SH-SY5Y (cell line): ENCODE measurements at regions not wholly inside any gene's neighbourhood (a gene's known extent, or its start where the extent isn't known, plus 50 kb on each side); places are given as distances from the start of the nearest gene placed in this dataset.

ENCODE experiments used
- GATA2 ChIP-seq: IDR thresholded peaks from 2 replicates; pipeline ENCODE4 v1.6.1; 2011; ENCODE audit warnings: mild to moderate bottlenecking, low read depth, low read length
- GATA3 ChIP-seq: IDR thresholded peaks from 2 replicates; pipeline ENCODE4 v1.6.1; 2011; ENCODE audit warnings: low read depth, mild to moderate bottlenecking, low read length, moderate library complexity

DNA sequence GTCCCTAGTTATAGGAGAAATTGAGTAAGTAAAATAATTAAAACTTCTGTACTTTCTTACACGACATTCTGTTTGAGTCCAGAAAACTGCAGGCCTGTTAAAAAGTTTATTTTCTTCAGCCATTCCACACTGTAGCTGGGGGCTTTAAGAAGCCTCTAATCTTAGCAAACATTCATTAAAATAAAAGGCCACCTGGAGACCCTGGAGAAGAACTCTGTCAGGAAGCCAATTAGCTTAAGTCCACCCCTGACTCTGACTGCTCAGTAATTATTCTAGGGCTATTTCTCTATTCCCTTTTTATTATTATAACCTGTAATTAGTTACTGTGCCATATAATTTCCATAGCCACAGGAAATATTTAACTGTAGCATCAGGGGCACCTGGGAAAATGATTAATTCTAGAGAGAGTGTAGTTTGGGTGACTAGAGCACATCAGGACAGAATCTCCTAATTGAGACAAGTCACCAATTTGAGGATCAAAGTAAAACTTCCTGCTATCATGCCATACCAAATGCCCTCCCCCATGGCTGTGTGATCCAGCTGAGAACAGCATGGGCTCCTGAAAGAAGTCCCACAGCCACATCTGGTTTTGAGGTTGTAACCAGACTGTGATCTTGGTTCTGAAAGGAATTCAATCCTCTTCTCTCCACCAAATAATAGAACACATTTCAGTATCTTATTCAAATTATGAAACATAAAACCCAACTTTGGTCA is 1302.3 kb downstream of the XPNPEP1 start:
- no peak for TF ChIP-seq GATA3
- no peak for TF ChIP-seq GATA2

DNA sequence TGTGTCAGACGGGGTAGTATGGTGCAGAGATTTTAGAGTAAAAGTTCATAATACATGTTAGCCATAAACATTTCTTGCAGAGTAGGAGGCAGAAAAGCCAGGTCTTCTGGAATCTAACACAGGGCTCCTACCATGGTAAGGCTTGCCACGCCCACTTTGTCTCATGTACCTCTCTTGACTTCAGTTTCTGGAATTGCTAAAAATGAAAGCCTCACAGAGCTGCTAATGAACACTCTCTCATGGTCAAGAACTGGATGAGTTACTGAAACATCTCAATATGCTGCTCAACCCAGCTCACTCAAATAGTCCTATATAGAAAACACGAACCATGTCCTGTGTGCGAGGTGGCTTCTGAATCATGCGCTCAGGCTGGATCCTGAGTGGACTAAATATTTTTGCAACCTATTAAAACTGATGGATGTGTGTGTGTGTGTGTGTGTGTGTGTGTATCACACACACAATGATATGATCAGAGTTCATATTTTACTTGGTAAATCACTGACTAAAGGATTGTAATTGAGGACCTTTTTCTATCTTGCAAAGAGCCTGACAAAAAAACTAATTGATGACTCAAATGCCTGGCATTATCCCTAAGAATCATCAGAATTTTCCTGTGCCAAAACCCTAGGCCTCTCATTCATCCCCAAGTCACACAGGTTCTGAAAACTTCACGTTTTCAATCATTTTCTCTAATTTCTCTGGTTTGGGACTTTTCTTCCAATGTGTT is 1306.6 kb downstream of the XPNPEP1 start:
- TF ChIP-seq GATA2 (no peak), GATA3 (no peak)

DNA sequence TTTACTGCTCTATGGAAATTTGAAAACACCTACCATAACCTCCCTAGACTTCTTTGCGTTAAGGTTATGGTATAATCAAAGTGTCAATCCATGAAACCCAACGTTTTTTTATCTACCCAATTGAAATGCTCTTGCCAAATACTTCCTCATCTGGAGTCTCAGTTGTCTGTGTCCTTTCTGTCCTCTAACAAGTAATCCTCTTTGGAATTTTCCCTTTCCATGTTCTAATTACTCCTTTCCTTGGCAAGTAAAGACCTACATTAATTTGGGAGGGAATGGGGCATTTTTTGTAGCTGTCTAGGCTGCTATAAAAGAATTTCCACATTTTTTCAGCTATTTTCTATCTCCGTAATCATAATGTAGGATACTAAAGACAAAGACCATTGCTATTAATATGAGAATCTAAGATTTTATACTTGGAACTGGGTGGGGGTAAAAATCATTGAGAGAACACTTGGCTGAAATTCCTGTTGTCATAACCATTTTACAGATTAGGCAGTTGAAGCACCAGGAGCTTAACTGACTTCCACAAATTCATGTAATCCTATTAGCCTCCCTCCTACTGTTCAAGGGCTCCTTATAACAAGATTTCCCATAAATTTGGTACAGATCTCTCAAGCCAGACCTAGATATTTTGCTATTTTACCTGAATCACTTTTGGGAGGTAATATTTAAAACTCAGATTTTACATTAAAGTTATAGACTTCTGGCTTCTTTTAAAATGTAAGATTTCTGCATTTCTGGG is 1307.6 kb downstream of the XPNPEP1 start:
- no peak for TF ChIP-seq GATA2
- no peak for TF ChIP-seq GATA3

DNA sequence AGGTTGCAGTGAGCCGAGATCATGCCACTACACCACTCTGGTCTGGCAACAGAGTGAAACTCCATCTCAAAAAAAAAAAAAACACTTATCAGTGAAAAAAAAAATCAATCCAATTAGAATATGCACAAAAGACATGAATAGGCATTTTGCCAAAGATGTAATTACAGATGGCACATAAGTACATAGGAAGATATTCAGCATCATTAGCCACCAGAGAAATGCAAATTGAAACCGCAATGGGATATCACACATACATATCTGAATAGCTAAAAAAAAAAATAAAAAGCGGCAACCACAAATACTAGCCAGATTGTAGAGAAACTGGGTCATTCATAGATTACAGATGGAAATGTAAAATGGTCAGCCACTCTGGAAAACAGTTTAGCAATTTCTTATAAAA is 1310.8 kb downstream of the XPNPEP1 start:
- no peak; the same call in 1 of the 2 replicates for TF ChIP-seq GATA2
- TF ChIP-seq GATA3, result no peak

DNA sequence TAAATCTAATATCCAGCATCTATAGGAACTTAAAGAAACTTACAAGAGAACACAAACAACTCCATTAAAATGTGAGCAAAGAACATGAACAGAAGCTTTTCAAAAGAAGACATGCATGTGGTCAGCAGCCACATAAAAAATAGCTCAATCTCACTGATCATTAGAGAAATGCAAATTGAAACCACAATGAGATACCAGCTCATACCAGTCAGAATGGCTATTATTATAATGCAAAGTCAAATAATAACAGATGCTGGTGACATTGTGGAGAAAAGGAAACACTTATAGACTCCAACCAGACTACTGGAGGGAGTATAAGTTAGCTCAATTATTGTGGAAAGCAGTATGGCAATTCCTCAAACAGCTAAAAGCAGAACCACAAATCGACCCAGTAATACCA is 1314.5 kb downstream of the XPNPEP1 start:
- TF ChIP-seq GATA2 (no peak), GATA3 (no peak)

DNA sequence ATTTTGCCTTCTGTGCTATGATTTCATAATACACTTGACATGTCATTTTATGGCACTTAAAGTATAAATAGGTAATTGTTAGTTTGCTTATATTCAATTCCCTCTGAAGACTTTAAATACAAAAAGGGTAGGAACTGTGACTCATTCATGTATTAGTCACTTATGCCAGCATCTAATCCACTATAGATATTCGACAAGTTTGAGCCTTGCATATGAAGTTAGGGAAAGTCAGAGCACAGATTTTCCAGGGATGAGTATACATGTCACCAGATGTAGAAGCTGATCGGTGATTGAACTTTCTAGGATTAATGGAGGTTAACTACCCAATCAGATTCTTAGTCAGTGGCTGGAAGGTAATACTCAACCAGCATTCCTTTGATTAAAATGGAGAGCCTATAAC is 1321.5 kb downstream of the XPNPEP1 start:
- TF ChIP-seq GATA3 (no peak), GATA2 (no peak)

DNA sequence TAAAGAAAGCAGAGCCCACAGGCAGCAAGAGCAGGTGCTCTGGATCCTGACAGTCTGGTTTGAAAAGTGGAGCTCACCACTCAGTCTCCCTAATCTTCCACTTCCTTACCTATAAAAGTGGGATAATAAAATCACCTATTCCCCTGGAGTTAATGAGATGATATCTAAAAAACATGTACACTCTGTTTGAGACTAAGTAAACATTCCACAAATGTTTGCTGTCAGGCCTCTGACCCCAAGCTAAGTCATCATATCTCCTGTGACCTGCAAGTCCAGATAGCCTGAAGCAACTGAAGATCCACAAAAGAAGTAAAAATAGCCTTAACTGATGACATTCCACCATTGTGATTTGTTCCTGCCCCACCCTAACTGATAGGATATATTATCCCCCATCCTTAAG is 1324.5 kb downstream of the XPNPEP1 start:
- TF ChIP-seq GATA2, result no peak
- no peak for TF ChIP-seq GATA3

DNA sequence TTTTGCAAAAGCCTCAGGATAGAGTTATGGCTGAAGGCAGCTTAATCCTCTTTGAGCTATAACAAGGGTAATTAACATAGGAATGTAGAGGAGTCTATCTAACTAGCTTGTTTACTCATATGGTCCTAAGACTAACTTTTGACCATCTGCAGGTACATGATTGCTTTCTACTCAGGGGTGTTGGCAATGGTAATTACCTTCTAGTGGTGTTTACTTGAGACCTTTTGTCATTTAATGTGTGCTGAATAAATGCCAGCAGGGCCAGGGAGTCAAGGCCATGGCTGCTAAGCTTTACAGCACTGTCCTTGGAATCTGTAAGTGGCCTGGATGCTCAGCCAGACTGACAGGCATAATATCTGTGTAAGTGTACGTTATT is 1325.0 kb downstream of the XPNPEP1 start:
- TF ChIP-seq GATA3, result no peak
- no peak for TF ChIP-seq GATA2

DNA sequence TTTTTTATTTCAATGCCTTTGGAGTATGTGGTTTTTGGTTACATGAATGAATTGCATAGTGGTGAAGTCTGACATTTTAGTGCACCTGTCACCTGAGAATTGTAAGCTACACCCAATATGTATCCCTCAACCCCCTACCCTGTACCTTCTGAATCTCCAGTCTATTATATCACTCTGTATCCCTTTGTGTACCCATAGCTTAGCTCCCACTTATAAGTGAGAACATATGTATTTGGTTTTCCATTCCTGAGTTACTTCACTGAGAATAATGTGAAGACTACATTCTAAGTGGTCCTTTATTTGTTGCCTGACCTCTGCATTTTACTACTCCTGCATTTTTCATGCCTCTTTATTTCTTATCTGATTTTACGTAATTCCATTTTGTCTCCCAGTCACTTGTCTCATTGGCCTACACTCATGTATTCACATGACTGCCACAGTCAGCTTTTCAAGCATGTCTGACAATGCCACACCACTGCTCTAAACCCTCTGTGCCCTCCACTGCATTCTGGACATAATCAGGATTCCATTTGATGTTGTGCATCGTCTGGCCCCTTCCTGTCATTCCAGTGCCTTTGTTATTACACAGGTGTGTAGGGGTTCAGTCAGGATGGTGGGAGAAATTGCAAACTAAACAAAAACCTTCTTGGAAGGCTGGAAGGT is 1325.5 kb downstream of the XPNPEP1 start:
- no peak for TF ChIP-seq GATA2
- TF ChIP-seq GATA3, result no peak

DNA sequence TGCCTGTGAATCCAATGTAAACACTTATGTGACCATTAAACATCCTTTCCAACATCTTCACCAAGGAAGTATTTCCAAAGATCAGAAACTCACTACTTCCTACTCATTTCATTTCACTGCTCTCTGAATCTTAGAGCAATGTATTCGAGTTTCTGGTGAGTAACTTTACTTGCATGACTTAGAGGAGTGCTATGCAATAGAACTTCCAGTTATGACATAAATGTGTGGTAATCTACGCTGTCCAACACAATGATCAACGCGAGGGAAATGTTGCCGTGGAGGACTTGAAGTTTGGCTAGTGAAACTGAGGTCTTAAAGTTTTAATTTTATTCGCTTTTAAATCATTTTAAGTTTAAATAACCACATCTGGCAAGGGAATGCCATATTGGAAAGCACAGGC is 1326.3 kb downstream of the XPNPEP1 start:
- TF ChIP-seq GATA3 (no peak), GATA2 (no peak)

DNA sequence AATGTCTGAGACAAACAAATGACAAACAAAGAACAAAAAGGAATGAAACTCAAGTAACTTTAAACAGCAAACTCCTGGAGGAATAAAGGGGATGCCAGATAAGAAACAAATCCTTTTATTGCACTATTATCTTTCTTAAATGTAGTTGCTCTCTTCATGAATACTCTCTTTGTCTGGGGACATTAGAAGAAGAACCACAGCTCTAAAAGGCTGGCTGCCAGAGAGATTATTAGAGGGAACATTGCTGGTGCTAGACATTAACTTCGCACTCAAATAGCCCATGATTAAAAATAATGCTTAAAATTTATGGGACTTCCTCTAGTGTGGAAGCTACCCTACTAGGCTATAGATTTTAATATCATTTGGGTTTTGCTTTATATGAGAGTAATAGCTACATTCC is 1330.4 kb downstream of the XPNPEP1 start:
- TF ChIP-seq GATA2 (no peak), GATA3 (no peak)

DNA sequence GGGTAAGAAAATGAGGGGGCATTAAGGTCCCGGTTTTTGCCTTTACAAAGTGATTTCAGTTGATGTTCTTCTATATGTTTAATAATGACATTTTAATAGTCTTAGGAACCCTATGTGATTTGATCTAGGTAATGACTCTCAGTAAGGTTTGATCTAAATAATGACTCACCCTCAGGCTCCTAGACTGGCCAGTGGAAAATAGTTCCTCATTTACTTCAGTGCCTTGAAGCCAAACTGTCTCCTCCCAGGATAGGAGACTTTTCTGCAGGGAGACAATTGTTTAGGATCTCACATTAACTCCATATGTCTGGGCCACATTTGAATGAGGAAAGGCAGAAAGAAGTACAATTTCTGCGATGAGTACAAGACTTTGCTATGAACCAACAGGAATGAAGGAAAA is 1331.9 kb downstream of the XPNPEP1 start:
- TF ChIP-seq GATA3 (no peak), GATA2 (no peak)

DNA sequence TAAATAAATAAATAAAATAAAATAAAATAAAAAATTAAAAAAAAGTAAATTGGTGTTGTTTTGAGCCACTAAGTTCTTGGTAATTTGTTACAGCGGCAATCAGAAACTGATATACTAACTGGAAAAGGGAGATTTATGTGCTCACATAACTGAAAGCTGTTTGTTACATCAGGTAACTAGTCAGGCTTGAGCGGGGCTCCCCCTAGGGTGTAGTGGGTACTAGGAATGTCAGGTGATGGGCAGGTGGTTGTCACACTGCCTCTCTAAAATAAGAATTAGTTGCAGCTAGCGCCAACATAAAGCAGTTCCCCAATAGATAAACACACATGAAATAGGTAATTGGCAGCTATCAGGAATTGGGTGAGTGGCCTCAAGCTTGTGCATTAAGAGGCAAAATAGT is 1336.9 kb downstream of the XPNPEP1 start:
- TF ChIP-seq GATA3, result no peak

DNA sequence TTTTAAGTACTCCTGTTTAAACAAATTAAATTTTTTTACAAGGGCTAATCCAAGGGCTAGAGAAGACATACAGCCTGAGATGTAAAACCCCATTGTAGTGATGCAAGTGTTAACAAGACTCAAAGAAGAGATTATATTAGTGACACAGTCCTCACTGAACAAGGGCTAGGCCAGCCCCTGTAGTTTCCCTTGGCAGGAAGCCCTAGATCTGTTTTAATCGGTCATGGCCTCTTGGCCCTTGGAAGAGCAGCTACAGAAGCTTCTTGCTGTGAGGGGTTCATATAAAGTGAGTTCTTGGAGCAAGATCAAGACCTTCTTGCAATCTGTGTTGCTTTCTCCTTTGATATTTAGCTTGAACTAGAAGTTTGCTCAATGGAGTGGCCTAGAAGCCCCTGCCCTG is 1339.4 kb downstream of the XPNPEP1 start:
- no peak for TF ChIP-seq GATA3
- no peak for TF ChIP-seq GATA2
